Inflammatory macrophage treated with lipopolysaccharide for 4 hours (primary cell): ENCODE measurements at regions not wholly inside any gene's neighbourhood (a gene's known extent, or its start where the extent isn't known, plus 50 kb on each side); places are given as distances from the start of the nearest gene placed in this dataset.
A peak's percentile ranks its signal among the peaks of the same experiment; 100 is the strongest.

ENCODE experiments used
- DNase-seq: peaks from one replicate; pipeline ENCODE4 v3.0.0-alpha.2; 2020

- no peak for DNase-seq
These were observed 81.3 kb upstream of the IRX6 start for GRCh38 chr16:55242667-55243066.

- DNase-seq = no peak
These were observed 75.9 kb upstream of the IRX6 start for GRCh38 chr16:55248058-55248457.

GRCh38 chr16:55248494-55248893 is 75.5 kb upstream of the IRX6 start:
- DNase-seq = no peak

GRCh38 chr16:55249361-55249760 is 74.6 kb upstream of the IRX6 start:
- DNase-seq = no peak

GRCh38 chr16:55249936-55250335 is 74.1 kb upstream of the IRX6 start:
- no peak for DNase-seq

GRCh38 chr16:55250701-55251100 is 73.3 kb upstream of the IRX6 start:
- no peak for DNase-seq

GRCh38 chr16:55251151-55251550 is 72.9 kb upstream of the IRX6 start:
- no peak for DNase-seq

GRCh38 chr16:55252577-55252976 is 71.4 kb upstream of the IRX6 start:
- DNase-seq = no peak

GRCh38 chr16:55253987-55254386 is 70.0 kb upstream of the IRX6 start:
- DNase-seq = no peak

GRCh38 chr16:55255733-55256282 is 68.2 kb upstream of the IRX6 start:
- DNase-seq = no peak

GRCh38 chr16:55256412-55257016 is 67.5 kb upstream of the IRX6 start:
- DNase-seq = no peak

- DNase-seq = peak; percentile 52
These were observed 65.9 kb upstream of the IRX6 start for GRCh38 chr16:55257966-55258613.

- DNase-seq = no peak
These were observed 62.7 kb upstream of the IRX6 start for GRCh38 chr16:55261301-55261700.

- no peak for DNase-seq
These were observed 60.4 kb upstream of the IRX6 start for GRCh38 chr16:55263271-55264250.

- no peak for DNase-seq
These were observed 59.1 kb upstream of the IRX6 start for GRCh38 chr16:55264949-55265348.

- DNase-seq = no peak
These were observed 58.1 kb upstream of the IRX6 start for GRCh38 chr16:55265926-55266325.

- DNase-seq = no peak
These were observed 52.0 kb upstream of the IRX6 start for GRCh38 chr16:55271945-55272513.

- DNase-seq = no peak
These were observed 51.3 kb upstream of the IRX6 start for GRCh38 chr16:55272744-55273143.

- no peak for DNase-seq
These were observed 50.6 kb upstream of the IRX6 start for GRCh38 chr16:55273356-55273755.

GRCh38 chr16:55273959-55274358 is 50.0 kb upstream of the IRX6 start:
- DNase-seq = no peak
